ENCODE measurements at regions not wholly inside any gene's neighbourhood (a gene's known extent, or its start where the extent isn't known, plus 50 kb on each side); places are given as distances from the start of the nearest gene placed in this dataset.

DNA sequence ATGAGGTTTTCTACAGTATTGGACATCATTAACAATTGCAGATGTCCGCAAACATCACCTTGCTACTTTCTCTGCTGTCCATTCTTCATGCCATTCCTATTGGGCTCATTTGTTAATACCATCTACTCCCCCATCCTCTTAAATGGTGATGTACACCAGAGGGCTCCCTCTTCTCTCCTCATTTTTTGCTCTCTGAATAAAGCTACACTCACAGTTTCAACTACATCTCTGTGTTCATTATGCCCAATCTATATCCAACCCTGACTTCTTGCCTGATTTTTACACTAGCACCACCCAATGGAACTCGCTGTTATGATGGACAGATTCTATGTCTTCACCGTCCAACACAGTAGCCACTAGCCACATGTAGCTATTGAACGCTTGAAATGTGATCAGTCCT, 288.1 kb upstream of the ID4 start:
- DNase-seq, result no peak
- no peak overlapping the region for H3K4me3 ChIP-seq (ENCODE audit: low read depth in 1 of 3, low read length in 3 of 3)
- no peaks in the 10 kb centered on the region for H3K9me3 ChIP-seq (ENCODE audit: control insufficient read depth in 2 of 2, insufficient read depth in 1 of 2, low read depth in 1 of 2, low read length in 1 of 2)
- H3K36me3 ChIP-seq (ENCODE audit: control insufficient read depth in 3 of 3, insufficient read depth in 2 of 3, low read depth in 1 of 3, low read length in 3 of 3), result no peaks in the 10 kb centered on the region
- H3K4me1 ChIP-seq (ENCODE audit: control insufficient read depth in 3 of 3, insufficient read depth in 2 of 3, low read depth in 1 of 3, low read length in 2 of 3), result no peaks in the 10 kb centered on the region
- no peaks in the 10 kb centered on the region for H3K27me3 ChIP-seq (ENCODE audit: control insufficient read depth in 3 of 3, insufficient read depth in 3 of 3, low read length in 3 of 3)
- H3K27ac ChIP-seq (ENCODE audit: low read depth in 1 of 3, low read length in 2 of 3), result no peak overlapping the region
- 91 to 94% (median 94%) methylated on average over 4 of the region's 4 CpGs for whole genome bisulfite sequencing, 3 donors
- no peak for FAIRE-seq

DNA sequence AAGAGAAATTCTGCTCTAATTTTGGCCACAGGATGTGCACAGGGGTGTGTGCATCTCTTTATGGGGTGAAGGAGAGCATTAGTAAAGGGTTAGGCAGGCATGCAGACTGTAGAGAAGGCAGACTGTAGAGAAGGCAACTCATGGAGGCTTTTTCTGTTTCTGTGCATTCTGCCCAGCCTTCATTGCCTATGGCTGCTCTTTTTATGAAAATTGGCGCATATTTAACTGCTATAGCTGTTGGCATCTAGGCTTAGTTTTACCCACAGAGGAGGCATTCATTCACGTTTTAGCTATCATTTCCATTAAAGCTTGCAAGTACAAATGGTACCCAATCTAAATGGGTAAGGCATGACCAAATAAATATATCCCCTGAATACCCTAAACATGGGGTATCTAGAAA, 286.8 kb upstream of the ID4 start:
- Histone ChIP-seq H3K4me1 (ENCODE audit: control insufficient read depth in 3 of 3, insufficient read depth in 2 of 3, low read depth in 1 of 3, low read length in 2 of 3) (no peaks in the 10 kb centered on the region), H3K9me3 (ENCODE audit: control insufficient read depth in 2 of 2, insufficient read depth in 1 of 2, low read depth in 1 of 2, low read length in 1 of 2) (no peaks in the 10 kb centered on the region), H3K36me3 (ENCODE audit: control insufficient read depth in 3 of 3, insufficient read depth in 2 of 3, low read depth in 1 of 3, low read length in 3 of 3) (no peaks in the 10 kb centered on the region), H3K27me3 (ENCODE audit: control insufficient read depth in 3 of 3, insufficient read depth in 3 of 3, low read length in 3 of 3) (no peaks in the 10 kb centered on the region), H3K4me3 (ENCODE audit: low read depth in 1 of 3, low read length in 3 of 3) (no peak overlapping the region), H3K27ac (ENCODE audit: low read depth in 1 of 3, low read length in 2 of 3) (no peak overlapping the region)
- FAIRE-seq (no peak), DNase-seq (no peak)
- 82 to 85% (median 83%) methylated on average over 2 of the region's 2 CpGs for WGBS, 3 donors

DNA sequence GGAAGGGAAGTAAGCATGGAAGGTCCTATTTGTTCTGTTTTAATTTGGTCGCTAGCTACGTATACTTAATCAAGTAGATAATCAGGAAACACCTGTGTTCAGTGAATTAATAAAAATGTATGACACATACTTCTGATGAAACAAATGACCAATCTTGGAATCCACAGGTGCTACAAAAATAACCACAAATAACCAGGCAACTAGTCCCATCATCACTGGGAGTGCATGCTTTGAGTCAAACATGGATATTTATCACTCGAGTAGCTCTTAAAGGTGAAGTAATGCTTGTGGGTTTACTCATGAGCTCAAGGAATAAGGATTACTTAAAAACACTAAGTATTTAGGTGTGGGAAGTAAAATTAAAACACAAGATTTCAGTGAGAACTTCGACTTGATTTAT, 285.6 kb upstream of the ID4 start:
- H3K9me3 ChIP-seq (ENCODE audit: control insufficient read depth in 2 of 2, insufficient read depth in 1 of 2, low read depth in 1 of 2, low read length in 1 of 2), result no peaks in the 10 kb centered on the region
- FAIRE-seq, result no peak
- WGBS, 3 donors, result 82 to 84% (median 82%) methylated on average over 4 of the region's 4 CpGs
- H3K4me3 ChIP-seq (ENCODE audit: low read depth in 1 of 3, low read length in 3 of 3), result no peak overlapping the region
- no peaks in the 10 kb centered on the region for H3K4me1 ChIP-seq (ENCODE audit: control insufficient read depth in 3 of 3, insufficient read depth in 2 of 3, low read depth in 1 of 3, low read length in 2 of 3)
- no peak for DNase-seq
- no peaks in the 10 kb centered on the region for H3K36me3 ChIP-seq (ENCODE audit: control insufficient read depth in 3 of 3, insufficient read depth in 2 of 3, low read depth in 1 of 3, low read length in 3 of 3)
- no peak overlapping the region for H3K27ac ChIP-seq (ENCODE audit: low read depth in 1 of 3, low read length in 2 of 3)
- H3K27me3 ChIP-seq (ENCODE audit: control insufficient read depth in 3 of 3, insufficient read depth in 3 of 3, low read length in 3 of 3), result no peaks in the 10 kb centered on the region

DNA sequence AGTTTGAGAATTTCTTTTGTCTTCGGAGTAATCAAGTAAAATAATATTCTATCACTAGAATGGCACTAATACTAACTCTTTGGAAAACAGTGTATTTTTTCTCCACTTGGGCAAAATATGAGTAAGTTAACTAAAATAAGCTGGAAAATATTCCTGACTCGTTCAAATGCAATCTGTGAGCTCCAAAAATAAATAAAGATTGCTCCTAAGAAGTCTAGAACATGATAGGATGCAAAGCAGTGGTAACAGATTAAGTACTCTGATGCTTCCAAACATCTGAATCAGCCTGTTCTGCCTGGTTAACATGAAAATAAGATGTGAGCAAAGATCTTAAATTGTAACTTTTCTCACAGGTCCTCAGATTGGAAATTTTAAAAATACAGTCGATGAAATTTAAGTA, 285.1 kb upstream of the ID4 start:
- H3K27me3 ChIP-seq (ENCODE audit: control insufficient read depth in 3 of 3, insufficient read depth in 3 of 3, low read length in 3 of 3), result no peaks in the 10 kb centered on the region
- H3K36me3 ChIP-seq (ENCODE audit: control insufficient read depth in 3 of 3, insufficient read depth in 2 of 3, low read depth in 1 of 3, low read length in 3 of 3), result no peaks in the 10 kb centered on the region
- DNase-seq (no peak), FAIRE-seq (no peak)
- no peaks in the 10 kb centered on the region for H3K9me3 ChIP-seq (ENCODE audit: control insufficient read depth in 2 of 2, insufficient read depth in 1 of 2, low read depth in 1 of 2, low read length in 1 of 2)
- no peak overlapping the region for H3K4me3 ChIP-seq (ENCODE audit: low read depth in 1 of 3, low read length in 3 of 3)
- no peaks in the 10 kb centered on the region for H3K4me1 ChIP-seq (ENCODE audit: control insufficient read depth in 3 of 3, insufficient read depth in 2 of 3, low read depth in 1 of 3, low read length in 2 of 3)
- 71 to 83% (median 73%) methylated on average over 3 of the region's 3 CpGs for WGBS, 3 donors
- H3K27ac ChIP-seq (ENCODE audit: low read depth in 1 of 3, low read length in 2 of 3), result no peak overlapping the region

DNA sequence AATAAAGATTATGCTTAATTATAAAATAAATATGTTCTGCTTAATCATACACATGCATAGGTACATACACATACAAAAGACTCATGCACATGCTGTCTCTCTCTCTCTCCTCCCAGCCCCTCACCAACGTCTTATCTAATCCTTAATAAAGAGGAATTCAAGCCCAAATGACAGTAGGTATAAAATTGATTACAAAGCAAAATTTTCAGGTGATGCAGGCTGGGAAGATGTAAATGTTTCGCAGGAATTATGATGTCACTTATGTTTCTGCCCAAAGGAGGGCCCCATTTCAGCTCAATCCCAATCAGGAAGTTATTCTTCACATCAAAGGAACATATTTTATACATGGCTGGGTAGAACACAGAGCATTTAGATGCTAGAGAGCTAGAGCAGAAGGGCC, 284.6 kb upstream of the ID4 start:
- 48 to 71% (median 68%) methylated on average over 2 of the region's 2 CpGs for WGBS, 3 donors
- FAIRE-seq, result no peak
- no peaks in the 10 kb centered on the region for H3K36me3 ChIP-seq (ENCODE audit: control insufficient read depth in 3 of 3, insufficient read depth in 2 of 3, low read depth in 1 of 3, low read length in 3 of 3)
- H3K27me3 ChIP-seq (ENCODE audit: control insufficient read depth in 3 of 3, insufficient read depth in 3 of 3, low read length in 3 of 3), result no peaks in the 10 kb centered on the region
- H3K4me1 ChIP-seq (ENCODE audit: control insufficient read depth in 3 of 3, insufficient read depth in 2 of 3, low read depth in 1 of 3, low read length in 2 of 3), result no peaks in the 10 kb centered on the region
- H3K27ac ChIP-seq (ENCODE audit: low read depth in 1 of 3, low read length in 2 of 3), result no peak overlapping the region
- no peak overlapping the region for H3K4me3 ChIP-seq (ENCODE audit: low read depth in 1 of 3, low read length in 3 of 3)
- DNase-seq, result no peak
- no peaks in the 10 kb centered on the region for H3K9me3 ChIP-seq (ENCODE audit: control insufficient read depth in 2 of 2, insufficient read depth in 1 of 2, low read depth in 1 of 2, low read length in 1 of 2)

DNA sequence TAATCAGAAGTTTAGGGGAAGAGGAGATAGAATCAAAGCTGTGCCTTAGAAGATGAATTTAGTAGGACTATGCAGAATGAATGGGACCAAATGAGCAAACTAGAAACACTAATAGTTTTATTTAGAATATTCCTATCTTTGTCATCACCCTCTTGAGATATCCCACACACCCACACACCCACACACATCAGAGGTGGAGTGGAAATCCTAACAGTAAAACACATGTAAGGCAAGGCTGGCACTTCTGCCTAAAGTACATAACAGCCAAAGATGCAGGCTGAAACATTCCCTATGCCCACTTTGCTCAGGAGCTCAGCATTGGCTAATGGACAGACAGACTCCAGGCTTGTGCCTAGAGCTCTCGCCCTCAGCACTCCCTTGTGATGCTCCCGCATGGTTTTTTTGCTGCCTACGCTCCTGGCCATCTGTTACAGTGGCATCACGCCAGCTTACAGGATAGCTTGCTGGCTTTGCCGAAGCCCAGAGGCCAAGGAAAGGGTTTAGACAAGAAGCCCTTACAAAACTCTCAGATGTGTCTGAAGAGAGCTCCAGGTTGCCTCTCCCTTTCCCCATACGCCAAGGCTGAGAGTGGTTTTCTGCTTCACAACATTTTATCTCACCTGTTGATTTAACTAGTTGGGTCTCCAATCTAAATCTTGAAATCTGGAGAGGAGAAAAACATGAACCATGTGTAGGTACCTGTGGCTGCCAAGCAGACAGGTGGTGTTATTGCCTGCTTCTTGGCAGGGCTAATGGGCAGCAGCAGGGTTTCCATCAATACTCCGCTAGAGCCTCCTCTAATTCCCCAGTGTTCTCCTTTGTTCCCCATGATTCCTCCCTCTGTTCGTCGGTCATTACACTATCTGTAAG, 282.6 kb upstream of the ID4 start:
- Histone ChIP-seq H3K36me3 (ENCODE audit: control insufficient read depth in 3 of 3, insufficient read depth in 2 of 3, low read depth in 1 of 3, low read length in 3 of 3) (no peaks in the 10 kb centered on the region), H3K4me1 (ENCODE audit: control insufficient read depth in 3 of 3, insufficient read depth in 2 of 3, low read depth in 1 of 3, low read length in 2 of 3) (no peaks in the 10 kb centered on the region), H3K27ac (ENCODE audit: low read depth in 1 of 3, low read length in 2 of 3) (no peak overlapping the region), H3K4me3 (ENCODE audit: low read depth in 1 of 3, low read length in 3 of 3) (no peak overlapping the region), H3K9me3 (ENCODE audit: control insufficient read depth in 2 of 2, insufficient read depth in 1 of 2, low read depth in 1 of 2, low read length in 1 of 2) (peaks cover 0 to 2% of the 10 kb centered on the region in 2 donors), H3K27me3 (ENCODE audit: control insufficient read depth in 3 of 3, insufficient read depth in 3 of 3, low read length in 3 of 3) (no peaks in the 10 kb centered on the region)
- peak in 1 of 2 donors; percentile 18 for DNase-seq
- WGBS, 3 donors, result 46 to 74% (median 56%) methylated on average over 9 of the region's 9 CpGs
- no peak for FAIRE-seq

DNA sequence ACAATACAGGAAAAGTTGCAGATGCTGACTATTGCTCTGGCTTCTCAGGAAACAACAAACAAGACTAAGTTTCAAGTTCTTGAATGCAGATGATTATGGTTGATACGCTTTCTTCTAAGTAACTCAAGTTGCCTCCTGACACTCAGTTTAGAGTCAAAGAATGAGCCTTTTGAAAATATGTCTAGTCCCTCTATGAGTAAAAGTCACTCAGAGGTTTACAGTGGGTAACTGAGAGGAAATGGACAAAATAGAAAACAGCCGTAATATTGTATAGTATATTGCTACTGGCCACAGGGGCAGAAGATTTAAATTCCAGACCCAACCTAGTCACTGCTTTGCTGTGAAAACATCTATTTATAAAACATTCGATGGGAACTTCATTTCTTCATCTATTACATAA, 280.0 kb upstream of the ID4 start:
- Histone ChIP-seq H3K4me1 (ENCODE audit: control insufficient read depth in 3 of 3, insufficient read depth in 2 of 3, low read depth in 1 of 3, low read length in 2 of 3) (no peaks in the 10 kb centered on the region), H3K36me3 (ENCODE audit: control insufficient read depth in 3 of 3, insufficient read depth in 2 of 3, low read depth in 1 of 3, low read length in 3 of 3) (no peaks in the 10 kb centered on the region), H3K27ac (ENCODE audit: low read depth in 1 of 3, low read length in 2 of 3) (no peak overlapping the region), H3K4me3 (ENCODE audit: low read depth in 1 of 3, low read length in 3 of 3) (no peak overlapping the region), H3K9me3 (ENCODE audit: control insufficient read depth in 2 of 2, insufficient read depth in 1 of 2, low read depth in 1 of 2, low read length in 1 of 2) (peaks cover 0 to 2% of the 10 kb centered on the region in 2 donors), H3K27me3 (ENCODE audit: control insufficient read depth in 3 of 3, insufficient read depth in 3 of 3, low read length in 3 of 3) (no peaks in the 10 kb centered on the region)
- WGBS, 3 donors, result 83 to 95% (median 92%) methylated on average over 3 of the region's 3 CpGs
- DNase-seq (no peak), FAIRE-seq (no peak)

DNA sequence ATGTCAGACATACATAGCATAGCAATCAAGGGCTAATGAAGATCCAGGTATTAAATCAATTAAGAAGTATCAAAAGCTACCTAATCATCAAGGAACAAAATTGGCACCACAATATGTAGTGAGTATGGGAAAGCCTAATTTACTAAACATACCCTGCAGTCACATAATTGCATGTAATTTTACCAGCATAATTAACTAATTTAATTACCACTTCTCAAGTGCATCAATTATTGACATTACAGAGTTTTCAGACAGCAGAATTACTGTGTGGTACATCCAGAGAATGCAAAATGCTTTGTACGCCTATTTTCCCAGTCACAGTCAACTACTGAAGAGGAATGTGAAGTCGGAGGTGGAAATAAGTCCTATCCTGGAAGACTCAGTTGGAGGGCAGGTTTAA, 279.0 kb upstream of the ID4 start:
- Histone ChIP-seq H3K27ac (ENCODE audit: low read depth in 1 of 3, low read length in 2 of 3) (no peak overlapping the region), H3K27me3 (ENCODE audit: control insufficient read depth in 3 of 3, insufficient read depth in 3 of 3, low read length in 3 of 3) (no peaks in the 10 kb centered on the region), H3K4me3 (ENCODE audit: low read depth in 1 of 3, low read length in 3 of 3) (no peak overlapping the region), H3K9me3 (ENCODE audit: control insufficient read depth in 2 of 2, insufficient read depth in 1 of 2, low read depth in 1 of 2, low read length in 1 of 2) (peaks cover 0 to 2% of the 10 kb centered on the region in 2 donors), H3K4me1 (ENCODE audit: control insufficient read depth in 3 of 3, insufficient read depth in 2 of 3, low read depth in 1 of 3, low read length in 2 of 3) (no peaks in the 10 kb centered on the region), H3K36me3 (ENCODE audit: control insufficient read depth in 3 of 3, insufficient read depth in 2 of 3, low read depth in 1 of 3, low read length in 3 of 3) (no peaks in the 10 kb centered on the region)
- no peak for FAIRE-seq
- 82 to 88% (median 87%) methylated on average over 2 of the region's 2 CpGs for WGBS, 3 donors
- DNase-seq, result no peak

DNA sequence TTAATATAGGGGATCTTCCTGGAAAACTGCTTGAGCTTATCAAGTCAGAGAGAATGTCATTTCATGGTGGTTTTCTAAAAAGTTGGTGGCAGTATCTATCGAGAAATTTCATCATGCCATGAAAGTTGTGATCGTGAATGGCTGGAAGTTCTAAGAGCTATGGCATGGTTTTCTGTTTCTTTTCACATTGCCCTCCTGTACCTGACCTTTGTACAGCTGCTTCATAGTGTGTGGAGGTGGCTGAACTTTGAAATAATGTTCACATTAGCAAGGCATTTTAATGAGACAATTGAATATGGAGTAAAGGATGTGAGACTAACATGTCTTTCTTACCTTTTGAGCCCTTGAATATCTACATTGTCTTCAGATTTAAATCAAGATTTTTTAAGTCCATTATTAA, 278.2 kb upstream of the ID4 start:
- Histone ChIP-seq H3K27me3 (ENCODE audit: control insufficient read depth in 3 of 3, insufficient read depth in 3 of 3, low read length in 3 of 3) (no peaks in the 10 kb centered on the region), H3K4me3 (ENCODE audit: low read depth in 1 of 3, low read length in 3 of 3) (no peak overlapping the region), H3K36me3 (ENCODE audit: control insufficient read depth in 3 of 3, insufficient read depth in 2 of 3, low read depth in 1 of 3, low read length in 3 of 3) (no peaks in the 10 kb centered on the region), H3K27ac (ENCODE audit: low read depth in 1 of 3, low read length in 2 of 3) (no peak overlapping the region), H3K9me3 (ENCODE audit: control insufficient read depth in 2 of 2, insufficient read depth in 1 of 2, low read depth in 1 of 2, low read length in 1 of 2) (peaks cover 0 to 2% of the 10 kb centered on the region in 2 donors), H3K4me1 (ENCODE audit: control insufficient read depth in 3 of 3, insufficient read depth in 2 of 3, low read depth in 1 of 3, low read length in 2 of 3) (no peaks in the 10 kb centered on the region)
- peak; percentile 17 to 92 for DNase-seq
- 17 to 59% (median 30%) methylated on average over 2 of the region's 2 CpGs for WGBS, 3 donors
- FAIRE-seq, result no peak

All from small intestine (tissue), 7 donors.